NCI-H2227 treated with DMSO at 0.1 percent for 48 hours (cell line): ENCODE measurements at regions not wholly inside any gene's neighbourhood (a gene's known extent, or its start where the extent isn't known, plus 50 kb on each side); places are given as distances from the start of the nearest gene placed in this dataset.
"Not testable (repeated sequence)": the region's sequence is repeated elsewhere in the genome, so short reads cannot be mapped to it uniquely, and the experiment has no call there.

Experiments
- DNase-seq: peaks from one replicate; lab custom pipeline; 2025; lab: John Stamatoyannopoulos, UW

- DNase-seq = peak; percentile 21
Observed at GRCh38 chr5:125413496-125414274, 667.2 kb upstream of the ZNF608 start.

DNA sequence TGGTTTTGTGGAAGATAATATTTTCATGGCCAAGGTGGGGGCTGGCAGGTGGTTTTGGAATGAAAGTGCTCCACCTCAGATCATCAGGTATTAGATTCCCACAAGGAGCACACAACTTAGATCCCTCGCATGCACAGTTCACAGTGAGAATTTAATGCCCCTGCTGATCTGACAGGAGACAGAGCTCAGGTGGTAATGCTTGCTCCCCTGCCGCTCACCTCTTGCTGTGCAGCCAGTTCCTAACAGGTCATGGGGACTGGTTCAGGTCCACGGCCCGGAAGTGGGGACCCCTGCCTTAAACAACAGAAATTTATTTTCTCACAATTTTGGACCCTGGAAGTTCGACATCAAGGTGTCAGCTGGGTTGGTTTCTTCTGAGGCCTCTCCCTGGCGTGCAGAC is 668.7 kb upstream of the ZNF608 start:
- DNase-seq = no peak

GRCh38 chr5:125416055-125416454 is 669.6 kb upstream of the ZNF608 start:
- DNase-seq = no peak

DNA sequence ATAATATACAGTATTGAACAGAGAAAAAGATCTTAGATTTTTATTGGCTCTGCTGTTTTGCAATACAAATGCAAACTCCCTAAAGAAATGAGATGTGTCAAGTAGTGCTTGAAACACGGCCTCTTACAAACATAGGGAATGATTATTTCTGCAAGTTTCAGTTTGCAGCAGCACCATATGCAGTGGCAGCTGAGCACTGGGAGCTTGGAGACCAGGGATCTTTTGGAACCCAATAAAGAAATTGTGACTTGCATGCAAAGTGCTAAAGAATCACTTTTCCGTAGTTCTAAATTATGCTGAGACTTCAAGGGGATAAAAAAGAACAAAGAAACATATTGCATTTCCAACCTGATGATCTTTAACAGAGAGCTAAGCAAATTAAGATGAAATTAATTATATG is 674.6 kb upstream of the ZNF608 start:
- no peak for DNase-seq

DNA sequence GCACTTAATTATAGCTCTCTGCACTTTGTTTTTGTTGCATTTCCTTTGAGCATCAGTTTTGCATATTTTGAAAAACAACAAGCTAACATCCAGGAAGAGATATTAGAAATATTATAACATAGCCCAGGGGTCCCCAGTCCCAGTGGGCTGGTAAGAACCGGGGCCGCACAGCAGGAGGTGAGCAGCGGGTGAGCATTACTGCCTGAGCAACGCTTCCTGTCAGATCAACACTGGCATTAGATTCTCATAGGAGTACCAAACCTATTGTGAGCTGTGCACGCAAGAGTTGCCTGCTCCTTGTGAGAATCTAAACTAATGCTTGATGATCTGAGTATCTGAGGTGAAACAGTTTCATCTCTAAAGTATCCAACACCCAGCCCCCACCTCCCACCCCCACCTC is 675.9 kb upstream of the ZNF608 start:
- peak; percentile 8 for DNase-seq

DNA sequence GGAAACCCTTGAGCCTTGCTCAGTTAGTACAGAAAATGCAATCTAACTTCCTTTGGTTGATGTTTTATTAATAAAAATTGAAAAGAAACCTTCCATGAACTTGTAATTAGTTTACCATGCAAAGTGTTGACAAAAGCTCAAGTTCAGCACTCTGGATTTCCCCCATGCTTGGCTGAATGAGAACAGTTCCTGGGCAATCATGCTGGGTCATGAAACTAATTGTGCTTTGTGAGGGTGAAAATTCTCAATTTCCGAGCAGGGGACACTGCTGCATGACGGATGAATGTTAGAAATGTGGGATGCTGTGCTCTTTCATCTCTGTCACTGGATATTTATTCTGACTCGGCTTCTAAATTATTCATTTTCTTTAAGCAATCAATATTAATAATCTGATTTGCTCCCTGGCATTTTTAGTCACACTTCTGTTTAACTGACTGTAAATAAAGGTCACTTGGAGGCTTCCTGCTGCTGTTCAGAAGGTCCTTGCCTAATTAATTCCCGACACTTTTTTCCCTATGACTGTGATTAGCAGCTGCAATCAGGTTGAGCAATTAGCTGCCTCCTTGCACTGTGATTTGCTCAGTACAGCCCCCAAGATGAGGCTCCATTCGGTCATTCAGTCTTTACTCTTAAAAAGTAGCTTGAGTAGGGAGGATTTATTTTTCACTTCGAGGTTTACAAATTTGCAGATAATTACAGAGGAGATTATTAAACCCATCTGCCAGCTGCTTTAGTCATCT is 678.1 kb upstream of the ZNF608 start:
- DNase-seq = no peak

GRCh38 chr5:125429498-125429897 is 683.1 kb upstream of the ZNF608 start:
- no peak for DNase-seq

- no peak for DNase-seq
Observed at GRCh38 chr5:125433457-125433856, 687.0 kb upstream of the ZNF608 start.

GRCh38 chr5:125439243-125439642 is 692.8 kb upstream of the ZNF608 start:
- no peak for DNase-seq

- DNase-seq = no peak
Observed at GRCh38 chr5:125440905-125441304, 694.5 kb upstream of the ZNF608 start.

DNA sequence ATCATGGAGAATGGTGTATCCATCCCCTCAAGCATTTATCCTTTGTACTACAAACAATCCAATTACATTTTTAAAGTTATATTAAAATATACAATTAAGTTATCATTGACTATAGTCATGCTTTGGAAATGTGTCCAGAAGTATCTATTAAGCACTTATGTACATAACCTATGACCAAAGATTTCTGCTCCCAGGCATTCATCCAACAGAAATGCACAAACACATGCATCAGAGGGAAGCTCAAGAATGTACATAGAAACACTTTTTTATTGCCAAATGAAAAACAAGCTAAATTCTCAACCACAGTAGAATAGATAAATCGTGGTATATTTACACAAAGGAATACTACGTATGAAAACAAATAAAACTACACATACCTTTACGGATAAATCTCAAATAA is 700.5 kb upstream of the ZNF608 start:
- no peak for DNase-seq

GRCh38 chr5:125450771-125451170 is 704.3 kb upstream of the ZNF608 start:
- no peak for DNase-seq

GRCh38 chr5:125451622-125452021 is 705.2 kb upstream of the ZNF608 start:
- no peak for DNase-seq

DNA sequence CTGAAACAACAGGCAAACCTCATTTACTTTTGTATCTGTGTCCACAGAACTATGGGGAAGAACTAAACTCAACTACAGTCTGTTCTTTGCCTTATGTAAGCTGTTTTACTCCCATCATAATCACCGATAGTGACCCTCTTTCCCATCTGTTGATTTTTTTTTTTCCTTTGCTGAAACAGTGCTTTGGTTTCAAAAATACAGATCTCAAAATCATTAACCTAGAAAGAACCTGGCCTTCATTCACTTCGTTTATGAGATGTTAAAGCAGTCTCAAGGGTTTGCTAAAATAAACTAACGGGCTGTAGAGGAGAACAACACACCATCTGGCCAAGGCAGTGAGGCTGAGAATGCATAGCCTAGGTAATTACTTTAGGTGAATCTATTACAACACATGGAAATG is 706.6 kb upstream of the ZNF608 start:
- no peak for DNase-seq

DNA sequence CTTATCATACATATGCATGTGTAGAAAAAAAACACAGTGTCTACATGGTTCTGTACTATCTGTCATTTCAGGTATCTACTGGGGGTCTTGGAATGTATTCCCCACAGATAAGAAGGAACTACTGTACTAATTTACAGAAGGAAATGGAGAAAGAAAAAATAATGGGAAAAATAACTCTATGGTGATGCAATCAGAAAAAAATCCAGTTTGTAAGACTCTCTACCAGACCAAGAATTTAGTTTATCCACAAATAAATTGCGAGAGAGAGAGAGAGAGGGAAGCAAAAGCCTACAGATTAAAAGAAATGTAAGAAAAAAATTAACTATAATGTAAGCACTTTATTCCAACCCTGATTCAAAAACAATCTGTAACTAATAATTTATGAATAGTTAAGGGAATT is 708.6 kb upstream of the ZNF608 start:
- DNase-seq = no peak

- not testable (repeated sequence) for DNase-seq
Observed at GRCh38 chr5:125456005-125456404, 709.6 kb upstream of the ZNF608 start.

DNA sequence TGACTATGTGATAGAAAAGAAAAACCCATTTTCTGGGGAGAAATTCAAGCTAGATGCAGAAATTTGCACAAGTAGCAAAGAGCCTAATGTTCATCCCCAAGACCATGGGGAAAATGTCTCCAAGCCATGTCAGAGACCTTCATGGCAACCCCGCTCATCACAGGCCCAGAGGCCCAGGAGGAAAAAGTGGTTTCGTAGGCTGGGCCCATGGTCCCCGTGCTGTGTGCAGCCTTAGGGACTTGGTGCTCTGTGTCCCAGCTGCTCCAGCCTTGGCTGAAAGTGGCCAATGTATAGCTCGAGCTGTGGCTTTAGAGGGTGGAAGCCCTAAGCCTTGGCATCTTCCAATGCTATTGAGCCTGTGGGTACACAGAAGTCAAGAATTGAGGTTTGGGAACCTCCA is 711.2 kb upstream of the ZNF608 start:
- no peak for DNase-seq

GRCh38 chr5:125458949-125459348 is 712.5 kb upstream of the ZNF608 start:
- DNase-seq = not testable (repeated sequence)

GRCh38 chr5:125461641-125462072 is 715.2 kb upstream of the ZNF608 start:
- no peak for DNase-seq

GRCh38 chr5:125463466-125464092 is 717.1 kb upstream of the ZNF608 start:
- DNase-seq = no peak

DNA sequence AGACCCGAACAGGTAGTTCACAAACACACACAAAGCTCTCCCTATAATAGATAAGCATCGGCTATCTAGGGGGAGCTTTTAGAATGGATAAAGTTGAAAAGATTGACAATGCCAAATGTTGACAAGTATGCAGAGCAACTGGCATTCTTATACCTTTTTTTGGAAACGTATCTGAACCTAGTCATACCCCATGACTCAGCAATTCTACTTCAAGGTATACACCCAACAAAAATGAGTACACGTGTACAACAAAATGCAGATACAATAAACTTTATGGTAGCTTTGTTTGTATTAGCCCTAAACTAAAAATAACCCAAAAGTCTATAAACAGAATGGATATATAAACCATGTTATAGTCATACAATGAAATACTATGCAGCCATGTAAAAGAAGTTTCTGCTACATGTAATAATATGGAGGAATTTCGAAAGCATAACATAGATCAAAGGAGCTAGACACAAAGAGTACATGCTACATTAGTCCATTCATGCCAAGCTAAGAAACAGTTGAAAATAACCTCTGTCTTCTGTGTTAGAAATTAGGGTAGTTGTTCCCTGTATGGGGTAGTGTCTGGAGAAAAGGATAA is 718.5 kb upstream of the ZNF608 start:
- no peak for DNase-seq

DNA sequence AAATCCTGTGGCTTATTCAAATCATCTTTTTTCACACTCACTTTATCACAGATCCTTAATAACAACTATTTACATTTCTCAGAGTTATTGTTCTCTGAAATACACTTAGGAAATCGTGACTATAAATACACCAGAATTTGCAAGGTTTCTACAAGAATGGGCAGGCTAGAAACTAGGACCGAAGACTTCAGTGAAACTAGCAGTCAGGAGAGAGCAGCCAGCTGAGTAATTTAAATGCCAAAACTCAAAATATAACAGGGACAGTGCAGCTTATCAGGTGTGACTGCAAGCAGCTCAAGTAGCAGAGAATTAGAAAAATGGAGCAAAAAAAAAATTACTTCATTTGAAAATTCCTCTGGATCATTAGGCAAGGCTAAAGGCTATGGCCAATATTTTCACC is 719.3 kb upstream of the ZNF608 start:
- DNase-seq = no peak

DNA sequence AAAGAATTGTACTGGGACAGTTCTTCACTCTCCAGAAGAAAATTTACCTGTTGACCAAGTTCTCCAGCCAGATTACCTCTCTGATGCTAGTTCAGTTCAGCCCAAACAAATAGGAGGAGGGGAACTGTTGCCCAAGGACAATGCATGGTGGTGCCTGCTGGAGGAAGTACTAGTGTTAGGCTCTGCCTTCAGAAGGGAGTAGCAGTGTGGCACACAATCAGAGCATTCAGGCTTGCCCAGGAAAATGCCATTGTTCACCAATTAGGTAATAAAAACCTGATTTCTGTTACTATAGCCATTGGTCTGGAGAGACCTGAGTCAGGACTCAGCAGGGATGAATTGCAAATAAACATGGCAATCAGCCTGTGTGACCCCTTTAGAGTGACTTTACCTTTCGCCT is 720.8 kb upstream of the ZNF608 start:
- DNase-seq = no peak
